Body of pancreas (tissue), 4 donors: ENCODE measurements at regions not wholly inside any gene's neighbourhood (a gene's known extent, or its start where the extent isn't known, plus 50 kb on each side); places are given as distances from the start of the nearest gene placed in this dataset.

Experiments
- CTCF ChIP-seq, 7 experiments: fragments of 450-650 bp in 4 of 7; fragments of 200-600 bp in 3 of 7; sonication (generic) in 3 of 7; IDR thresholded peaks; one replicate each; pipeline ENCODE4 v1.5.1; 2016 to 2019; ENCODE audit warnings: antibody characterized with exemption in 7 of 7
- POLR2A ChIP-seq, 3 donors: fragments of 450-650 bp; IDR thresholded peaks; one replicate each; pipeline ENCODE4 v1.6.1; 2016; ENCODE audit warnings: antibody characterized with exemption in 3 of 3, mild to moderate bottlenecking in 2 of 3

GRCh38 chr5:87164409-87164808 lies 103.3 kb upstream of the RASA1 start:
- no peak for TF ChIP-seq POLR2A (IDR thresholded peaks at IDR 0.05)
- no peak for TF ChIP-seq CTCF (IDR thresholded peaks at IDR 0.05)
